OCI-LY7 (cell line): ENCODE measurements at regions not wholly inside any gene's neighbourhood (a gene's known extent, or its start where the extent isn't known, plus 50 kb on each side); places are given as distances from the start of the nearest gene placed in this dataset.

Source experiments
- BruUV-seq: library from RNA; stranded (reverse); fragments of 400-500 nt; replicated peaks from 2 replicates; lab custom pipeline; 2021; lab: Mats Ljungman, UMichigan
- CTCF ChIA-PET: fragments of 300-600 bp; sonication (Branson Sonifier 250); formaldehyde crosslinking; loops from one replicate; lab custom pipeline; 2022; ENCODE audit warnings: antibody characterized with exemption; ENCODE audit not compliant: unreplicated experiment; lab: Charles Lee
- POLR2A ChIA-PET: fragments of 300-600 bp; sonication (Branson Sonifier 250); formaldehyde crosslinking; loops from one replicate; lab custom pipeline; 2022; ENCODE audit warnings: antibody characterized with exemption; lab: Charles Lee
- DNase-seq: peaks from one replicate; pipeline ENCODE4 v3.0.0-alpha.2; 2015; ENCODE audit warnings: low spot score
- H2AFZ ChIP-seq: fragments of 200-600 bp; sonication (generic), shearing (Covaris generic); 2 replicates; pipeline ENCODE4 v1.6.1; 2014; ENCODE audit warnings: mild to moderate bottlenecking, antibody characterized with exemption, low read length, moderate library complexity
- H3K27ac ChIP-seq: fragments of 200-600 bp; sonication (generic); 2 replicates; pipeline ENCODE4 v1.5.1; 2014; ENCODE audit warnings: mixed run types, low read depth, mild to moderate bottlenecking, moderate library complexity, low read length, inconsistent platforms; ENCODE audit not compliant: poor library complexity, severe bottlenecking
- H3K36me3 ChIP-seq: fragments of 200-600 bp; sonication (generic); 2 replicates; pipeline ENCODE4 v1.6.1; 2014; ENCODE audit warnings: mild to moderate bottlenecking, antibody characterized with exemption, low read length, moderate library complexity, mixed read lengths; ENCODE audit not compliant: insufficient read depth
- H3K4me1 ChIP-seq: fragments of 200-600 bp; sonication (generic); 2 replicates; pipeline ENCODE4 v1.5.1; 2014; ENCODE audit warnings: mild to moderate bottlenecking, low read length; ENCODE audit not compliant: insufficient read depth, poor library complexity, severe bottlenecking
- H3K4me2 ChIP-seq: fragments of 200-600 bp; sonication (generic); 2 replicates; pipeline ENCODE4 v1.6.1; 2014; ENCODE audit warnings: mild to moderate bottlenecking, low read length
- H3K4me3 ChIP-seq: fragments of 200-600 bp; sonication (generic); 2 replicates; pipeline ENCODE4 v1.5.1; 2014; ENCODE audit warnings: mild to moderate bottlenecking, low read depth, low read length; ENCODE audit not compliant: poor library complexity, severe bottlenecking
- H3K79me2 ChIP-seq: fragments of 200-600 bp; sonication (generic); 2 replicates; pipeline ENCODE4 v1.6.1; 2016; ENCODE audit warnings: low read depth, mild to moderate bottlenecking, low read length, moderate library complexity, mixed read lengths; ENCODE audit not compliant: insufficient read depth
- H3K9me2 ChIP-seq: fragments of 200-600 bp; sonication (generic); 2 replicates; pipeline ENCODE4 v1.6.1; 2016; ENCODE audit warnings: mild to moderate bottlenecking, low read length, mixed read lengths; ENCODE audit not compliant: insufficient read depth
- H3K9me3 ChIP-seq: fragments of 200-600 bp; sonication (generic); 2 replicates; pipeline ENCODE4 v1.6.1; 2014; ENCODE audit warnings: mild to moderate bottlenecking, mixed run types, low read length, mixed read lengths
- H4K20me1 ChIP-seq: fragments of 200-600 bp; sonication (generic); 2 replicates; pipeline ENCODE4 v1.6.1; 2014; ENCODE audit warnings: mild to moderate bottlenecking, antibody characterized with exemption, low read length, moderate library complexity, mixed read lengths; ENCODE audit not compliant: insufficient read depth
- EZH2phosphoT487 ChIP-seq: fragments of 200-600 bp; sonication (generic); IDR thresholded peaks from 2 replicates; pipeline ENCODE4 v1.6.1; 2018; ENCODE audit warnings: low read depth, borderline replicate concordance, mild to moderate bottlenecking, mixed run types, antibody characterized with exemption, low read length, moderate library complexity, mixed read lengths
- intact Hi-C: fragments of 100-400 bp; cut with micrococcal nuclease; formaldehyde crosslinking; loops from one replicate; pipeline ENCODE4 v1.10.0; 2022; ENCODE audit not compliant: unreplicated experiment
- TF ChIP-seq, protein P1 (sequence below): fragments of 200-600 bp; sonication (generic); conservative IDR thresholded peaks from 2 replicates; pipeline ENCODE4 v1.5.1; 2014; ENCODE audit warnings: mild to moderate bottlenecking, antibody characterized with exemption, low read length, moderate library complexity, mixed read lengths

GRCh38 chr21:29238053-29238966, 60.4 kb upstream of the BACH1 start:
- Histone ChIP-seq H2AFZ (no peak overlapping the region), H3K9me3 (no peaks in the 10 kb centered on the region), H3K36me3 (no peaks in the 10 kb centered on the region), H3K27ac (no peak overlapping the region), H4K20me1 (no peaks in the 10 kb centered on the region), H3K4me1 (no peaks in the 10 kb centered on the region), H3K9me2 (no peaks in the 10 kb centered on the region), H3K4me2 (no peak overlapping the region), H3K79me2 (no peaks in the 10 kb centered on the region), H3K4me3 (no peak overlapping the region)
- ChIA-PET CTCF (no interaction called here), POLR2A (interaction anchor here (0.6 kb wide), 2 partner anchors 48 to 275 kb away, joined by 3 read pairs; no protein-coding TSS in a partner anchor)
- DNase-seq = no peak
- intact Hi-C loops = loop anchor here (10.0 kb wide), 1 partner anchor 136 kb away; no protein-coding TSS in a partner anchor
- no TSS peak for BruUV-seq
- TF ChIP-seq, protein P1, sequence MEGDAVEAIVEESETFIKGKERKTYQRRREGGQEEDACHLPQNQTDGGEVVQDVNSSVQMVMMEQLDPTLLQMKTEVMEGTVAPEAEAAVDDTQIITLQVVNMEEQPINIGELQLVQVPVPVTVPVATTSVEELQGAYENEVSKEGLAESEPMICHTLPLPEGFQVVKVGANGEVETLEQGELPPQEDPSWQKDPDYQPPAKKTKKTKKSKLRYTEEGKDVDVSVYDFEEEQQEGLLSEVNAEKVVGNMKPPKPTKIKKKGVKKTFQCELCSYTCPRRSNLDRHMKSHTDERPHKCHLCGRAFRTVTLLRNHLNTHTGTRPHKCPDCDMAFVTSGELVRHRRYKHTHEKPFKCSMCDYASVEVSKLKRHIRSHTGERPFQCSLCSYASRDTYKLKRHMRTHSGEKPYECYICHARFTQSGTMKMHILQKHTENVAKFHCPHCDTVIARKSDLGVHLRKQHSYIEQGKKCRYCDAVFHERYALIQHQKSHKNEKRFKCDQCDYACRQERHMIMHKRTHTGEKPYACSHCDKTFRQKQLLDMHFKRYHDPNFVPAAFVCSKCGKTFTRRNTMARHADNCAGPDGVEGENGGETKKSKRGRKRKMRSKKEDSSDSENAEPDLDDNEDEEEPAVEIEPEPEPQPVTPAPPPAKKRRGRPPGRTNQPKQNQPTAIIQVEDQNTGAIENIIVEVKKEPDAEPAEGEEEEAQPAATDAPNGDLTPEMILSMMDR = no peak
- TF ChIP-seq EZH2phosphoT487 = no peak

- H4K20me1 ChIP-seq = no peaks in the 10 kb centered on the region
- intact Hi-C loops = loop anchor here (10.0 kb wide), 1 partner anchor 136 kb away; no protein-coding TSS in a partner anchor
- no peak for TF ChIP-seq EZH2phosphoT487
- TF ChIP-seq, protein P1 = no peak
- no peak for DNase-seq
- H3K9me3 ChIP-seq = no peaks in the 10 kb centered on the region
- no peaks in the 10 kb centered on the region for H3K36me3 ChIP-seq
- H3K79me2 ChIP-seq = no peaks in the 10 kb centered on the region
- no peaks in the 10 kb centered on the region for H3K9me2 ChIP-seq
- H2AFZ ChIP-seq = no peak overlapping the region
- no peak overlapping the region for H3K4me3 ChIP-seq
- H3K4me1 ChIP-seq = no peaks in the 10 kb centered on the region
- H3K27ac ChIP-seq = no peak overlapping the region
- CTCF ChIA-PET = no interaction called here
- H3K4me2 ChIP-seq = no peak overlapping the region
- no TSS peak for BruUV-seq
- POLR2A ChIA-PET = interaction anchor here (0.6 kb wide), 1 partner anchor 48 kb away, joined by 3 read pairs; no protein-coding TSS in a partner anchor
Measured at GRCh38 chr21:29238967-29239290, 59.8 kb upstream of the BACH1 start.

- no peak overlapping the region for H3K4me2 ChIP-seq
- TF ChIP-seq EZH2phosphoT487 = no peak
- TF ChIP-seq, protein P1 = no peak
- DNase-seq = no peak
- H3K79me2 ChIP-seq = no peaks in the 10 kb centered on the region
- H3K36me3 ChIP-seq = no peaks in the 10 kb centered on the region
- intact Hi-C loops = no loop called here
- H3K9me3 ChIP-seq = no peaks in the 10 kb centered on the region
- H2AFZ ChIP-seq = no peak overlapping the region
- no peak overlapping the region for H3K27ac ChIP-seq
- H3K4me1 ChIP-seq = no peaks in the 10 kb centered on the region
- no TSS peak for BruUV-seq
- CTCF ChIA-PET = no interaction called here
- no peaks in the 10 kb centered on the region for H4K20me1 ChIP-seq
- no peaks in the 10 kb centered on the region for H3K9me2 ChIP-seq
- no peak overlapping the region for H3K4me3 ChIP-seq
- POLR2A ChIA-PET = no interaction called here
Measured at GRCh38 chr21:29240136-29240535, 58.6 kb upstream of the BACH1 start.
